Esophagus squamous epithelium (tissue), 5 donors: ENCODE measurements at regions not wholly inside any gene's neighbourhood (a gene's known extent, or its start where the extent isn't known, plus 50 kb on each side); places are given as distances from the start of the nearest gene placed in this dataset.

Experiments used
- DNase-seq: peaks from one replicate; lab custom pipeline; 2025; lab: John Stamatoyannopoulos, UW
- H3K27ac ChIP-seq, 4 donors: fragments of 200-600 bp; sonication (generic); one replicate each; pipeline ENCODE4 v1.5.1; 2016 to 2019; ENCODE audit warnings: mild to moderate bottlenecking in 1 of 4
- H3K27me3 ChIP-seq, 4 donors: fragments of 200-600 bp; sonication (generic); 1 replicate in 3 of 4; 2 replicates in 1 of 4; pipeline versions ENCODE4 v1.5.1 to v1.6.0; 2017 to 2021; ENCODE audit warnings: antibody characterized with exemption in 1 of 4
- H3K36me3 ChIP-seq, 3 donors: fragments of 200-600 bp; sonication (generic); one replicate each; pipeline ENCODE4 v1.5.1; 2016 to 2019
- H3K4me1 ChIP-seq, 3 donors: fragments of 200-600 bp; sonication (generic); one replicate each; pipeline ENCODE4 v1.5.1; 2017 to 2019
- H3K4me3 ChIP-seq, 4 donors: fragments of 200-600 bp; sonication (generic); 1 replicate in 3 of 4; 2 replicates in 1 of 4; pipeline ENCODE4 v1.5.1; 2016 to 2019; ENCODE audit warnings: mild to moderate bottlenecking in 2 of 4, moderate library complexity in 1 of 4
- H3K9me3 ChIP-seq, 3 donors: fragments of 200-600 bp; sonication (generic); one replicate each; pipeline ENCODE4 v1.5.1; 2016 to 2019
- POLR2A ChIP-seq, 4 donors: fragments of 450-650 bp; IDR thresholded peaks; one replicate each; pipeline ENCODE4 v1.6.1; 2017; ENCODE audit warnings: antibody characterized with exemption in 4 of 4, mild to moderate bottlenecking in 4 of 4, moderate library complexity in 3 of 4
- WGBS, 2 donors: methylation state at CpG; one replicate each; pipeline ENCODE4 v1.1.5; 2018; 5-methylcytosine and 5-hydroxymethylcytosine counted together
- intact Hi-C: fragments of 100-400 bp; cut with DNase I; formaldehyde crosslinking; loops from one replicate; pipeline ENCODE4 v1.15.0; 2022
- TF ChIP-seq, protein P1 (sequence below), 6 experiments: fragments of 450-650 bp in 4 of 6; fragments of 200-600 bp in 2 of 6; sonication (generic) in 2 of 6; IDR thresholded peaks; one replicate each; pipeline ENCODE4 v1.5.1; 2016 to 2019; ENCODE audit warnings: antibody characterized with exemption in 6 of 6, mild to moderate bottlenecking in 4 of 6, moderate library complexity in 4 of 6
- donor health status: DM: yes; HTN: yes; CAD: no.

DNA sequence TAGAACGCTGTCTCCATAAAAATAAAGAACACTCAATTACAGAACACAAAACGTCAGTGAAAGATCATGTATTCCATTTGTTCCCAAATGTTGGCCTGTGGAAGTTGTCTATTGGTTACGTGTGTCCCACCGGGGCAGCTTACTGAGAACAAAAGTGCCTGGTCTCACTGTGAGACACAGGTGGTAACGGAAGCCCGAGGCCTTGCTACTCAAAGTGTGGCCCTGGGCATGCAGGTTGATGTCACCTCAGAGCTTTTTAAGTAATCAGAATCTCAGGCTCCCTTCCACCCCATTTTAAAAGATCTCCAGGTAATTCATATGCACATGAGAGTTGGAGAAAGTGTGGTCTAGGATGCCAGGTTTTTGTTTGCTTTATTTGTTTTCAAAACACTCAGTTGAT is 422.5 kb upstream of the OPRM1 start:
- Histone ChIP-seq H3K4me3 (no peak overlapping the region), H3K9me3 (no peaks in the 10 kb centered on the region), H3K36me3 (no peaks in the 10 kb centered on the region), H3K27me3 (no peaks in the 10 kb centered on the region), H3K4me1 (no peaks in the 10 kb centered on the region), H3K27ac (no peak overlapping the region)
- 47 to 58% methylated on average over 6 of the region's 6 CpGs for WGBS, 2 donors
- DNase-seq = no peak
- intact Hi-C loops = no loop called here
- TF ChIP-seq POLR2A (IDR thresholded peaks at IDR 0.05) = no peak
- TF ChIP-seq, protein P1, sequence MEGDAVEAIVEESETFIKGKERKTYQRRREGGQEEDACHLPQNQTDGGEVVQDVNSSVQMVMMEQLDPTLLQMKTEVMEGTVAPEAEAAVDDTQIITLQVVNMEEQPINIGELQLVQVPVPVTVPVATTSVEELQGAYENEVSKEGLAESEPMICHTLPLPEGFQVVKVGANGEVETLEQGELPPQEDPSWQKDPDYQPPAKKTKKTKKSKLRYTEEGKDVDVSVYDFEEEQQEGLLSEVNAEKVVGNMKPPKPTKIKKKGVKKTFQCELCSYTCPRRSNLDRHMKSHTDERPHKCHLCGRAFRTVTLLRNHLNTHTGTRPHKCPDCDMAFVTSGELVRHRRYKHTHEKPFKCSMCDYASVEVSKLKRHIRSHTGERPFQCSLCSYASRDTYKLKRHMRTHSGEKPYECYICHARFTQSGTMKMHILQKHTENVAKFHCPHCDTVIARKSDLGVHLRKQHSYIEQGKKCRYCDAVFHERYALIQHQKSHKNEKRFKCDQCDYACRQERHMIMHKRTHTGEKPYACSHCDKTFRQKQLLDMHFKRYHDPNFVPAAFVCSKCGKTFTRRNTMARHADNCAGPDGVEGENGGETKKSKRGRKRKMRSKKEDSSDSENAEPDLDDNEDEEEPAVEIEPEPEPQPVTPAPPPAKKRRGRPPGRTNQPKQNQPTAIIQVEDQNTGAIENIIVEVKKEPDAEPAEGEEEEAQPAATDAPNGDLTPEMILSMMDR (IDR thresholded peaks at IDR 0.05) = no peak

DNA sequence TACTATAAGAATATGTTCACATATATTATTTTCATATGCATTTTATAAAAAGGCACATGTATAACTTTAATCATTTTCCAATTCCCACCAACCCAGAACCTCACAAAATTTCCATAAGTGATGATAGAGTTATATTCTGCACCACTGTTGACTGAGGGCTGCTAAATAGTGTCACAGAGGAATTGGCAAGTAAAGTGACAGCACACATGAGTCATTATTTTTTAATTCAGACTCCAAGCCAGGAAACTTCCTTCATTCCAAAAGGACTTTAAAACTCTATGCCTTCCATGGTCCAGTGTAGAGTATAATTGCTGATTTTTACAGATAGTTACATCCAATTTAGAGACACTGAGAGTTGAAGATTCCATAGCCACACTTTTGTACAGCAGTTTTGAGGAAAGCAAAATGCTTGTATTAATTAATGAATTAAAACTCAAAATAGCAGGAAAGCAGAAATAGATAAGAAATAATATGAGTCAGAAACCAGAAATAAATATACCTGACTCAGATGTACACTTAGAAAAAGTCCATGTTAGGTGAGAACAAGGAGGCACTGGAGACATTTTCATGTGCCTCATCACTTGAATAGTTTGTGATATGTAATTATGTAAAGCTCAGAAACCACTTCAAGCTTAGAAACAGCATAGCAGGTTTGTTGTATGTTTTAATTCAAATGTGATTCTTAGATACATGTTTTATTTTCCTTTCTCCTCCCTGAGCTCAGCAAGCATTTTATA is 425.2 kb upstream of the OPRM1 start:
- DNase-seq = no peak
- Histone ChIP-seq H3K36me3 (no peaks in the 10 kb centered on the region), H3K9me3 (no peaks in the 10 kb centered on the region), H3K27ac (no peak overlapping the region), H3K4me1 (no peaks in the 10 kb centered on the region), H3K27me3 (no peaks in the 10 kb centered on the region), H3K4me3 (no peak overlapping the region)
- TF ChIP-seq, protein P1 (IDR thresholded peaks at IDR 0.05) = no peak
- no peak for TF ChIP-seq POLR2A (IDR thresholded peaks at IDR 0.05)
- intact Hi-C loops = no loop called here

DNA sequence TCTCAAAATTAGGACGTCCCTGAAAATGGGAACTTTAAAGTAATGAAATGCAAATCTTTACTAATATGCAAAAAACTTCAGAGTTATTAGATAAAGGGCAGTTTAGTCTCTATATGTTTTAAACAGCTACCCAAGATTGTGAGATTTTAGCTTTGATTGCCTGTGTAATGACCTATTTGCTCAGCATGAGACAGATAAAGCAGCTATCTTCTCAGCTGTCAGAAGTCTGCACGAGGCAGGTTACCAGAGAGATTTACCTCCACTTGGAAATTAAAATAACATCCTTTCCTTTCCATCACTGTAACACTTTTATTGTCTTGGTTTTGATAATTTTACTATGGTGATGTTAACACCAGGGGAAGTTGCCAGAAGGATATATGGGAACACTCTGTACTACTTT is 436.6 kb upstream of the OPRM1 start:
- Histone ChIP-seq H3K4me3 (no peak overlapping the region), H3K36me3 (no peaks in the 10 kb centered on the region), H3K27ac (no peak overlapping the region), H3K27me3 (no peaks in the 10 kb centered on the region), H3K4me1 (no peaks in the 10 kb centered on the region), H3K9me3 (no peaks in the 10 kb centered on the region)
- WGBS, 2 donors = 34 to 37% methylated on average over 2 of the region's 2 CpGs
- intact Hi-C loops = no loop called here
- TF ChIP-seq, protein P1 (IDR thresholded peaks at IDR 0.05) = no peak
- DNase-seq = no peak

DNA sequence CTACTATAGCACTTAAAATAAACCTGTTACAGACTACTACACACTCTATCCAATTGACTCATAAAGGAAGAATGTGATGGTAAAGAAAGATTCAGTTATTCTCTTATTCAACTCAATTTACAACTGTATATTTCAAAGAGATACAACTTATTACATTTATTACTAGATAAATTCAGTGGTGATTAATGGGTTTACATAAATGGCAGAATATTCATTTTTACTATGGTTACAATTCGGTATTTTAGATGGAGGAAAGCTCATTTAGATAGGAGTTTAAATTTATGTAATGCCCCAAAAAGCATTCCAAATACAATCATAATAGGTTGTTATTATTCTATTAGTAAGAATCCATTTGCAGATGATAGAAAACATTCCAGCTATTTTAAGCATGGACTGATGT is 439.1 kb upstream of the OPRM1 start:
- H3K27ac ChIP-seq = no peak overlapping the region
- H3K27me3 ChIP-seq = no peaks in the 10 kb centered on the region
- H3K36me3 ChIP-seq = no peaks in the 10 kb centered on the region
- no peaks in the 10 kb centered on the region for H3K4me1 ChIP-seq
- no peak for DNase-seq
- no peak overlapping the region for H3K4me3 ChIP-seq
- intact Hi-C loops = no loop called here
- TF ChIP-seq POLR2A (IDR thresholded peaks at IDR 0.05) = no peak
- TF ChIP-seq, protein P1 (IDR thresholded peaks at IDR 0.05) = no peak
- WGBS, 2 donors = 55 to 65% methylated on average over 1 of the region's 1 CpG
- H3K9me3 ChIP-seq = no peaks in the 10 kb centered on the region

DNA sequence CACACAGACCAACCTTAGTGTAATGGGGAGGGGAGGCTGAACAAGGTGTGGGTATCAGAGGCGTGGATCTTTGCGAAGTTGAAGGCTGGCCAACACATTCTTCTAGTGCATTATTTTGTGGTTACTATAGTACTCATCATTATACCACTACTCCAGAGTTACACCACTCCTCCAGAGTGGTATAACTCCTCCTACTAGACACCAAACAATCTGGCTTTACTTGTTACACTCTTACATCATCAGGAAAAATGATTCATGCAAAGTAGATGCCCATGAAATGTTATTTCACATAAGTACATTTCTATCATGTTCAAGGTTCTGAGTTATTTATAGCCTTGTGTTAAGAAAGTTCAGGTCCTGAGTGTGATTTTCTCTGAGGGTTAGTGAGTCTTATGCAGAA is 443.1 kb upstream of the OPRM1 start:
- Histone ChIP-seq H3K27ac (no peak overlapping the region), H3K4me1 (no peaks in the 10 kb centered on the region), H3K27me3 (no peaks in the 10 kb centered on the region), H3K9me3 (no peaks in the 10 kb centered on the region), H3K4me3 (no peak overlapping the region), H3K36me3 (no peaks in the 10 kb centered on the region)
- DNase-seq = no peak
- intact Hi-C loops = no loop called here
- TF ChIP-seq POLR2A (IDR thresholded peaks at IDR 0.05) = no peak
- TF ChIP-seq, protein P1 (IDR thresholded peaks at IDR 0.05) = no peak
- 58 to 64% methylated on average over 2 of the region's 2 CpGs for WGBS, 2 donors
